SU-DHL-6 (cell line): ENCODE measurements at regions not wholly inside any gene's neighbourhood (a gene's known extent, or its start where the extent isn't known, plus 50 kb on each side); places are given as distances from the start of the nearest gene placed in this dataset.

ENCODE experiments used
- CTCF ChIP-seq: fragments of 200-600 bp; sonication (generic); IDR thresholded peaks from one replicate; pipeline ENCODE4 v1.5.1; 2017; ENCODE audit warnings: antibody characterized with exemption, mild to moderate bottlenecking, low read length, moderate library complexity; ENCODE audit not compliant: insufficient read depth, poor library complexity, severe bottlenecking
- EZH2phosphoT487 ChIP-seq: fragments of 200-600 bp; sonication (generic), shearing (Covaris generic); conservative IDR thresholded peaks from 2 replicates; pipeline ENCODE4 v1.6.1; 2018; ENCODE audit warnings: mild to moderate bottlenecking, antibody characterized with exemption, low read length, moderate library complexity, mixed read lengths

- TF ChIP-seq CTCF (no peak), EZH2phosphoT487 (no peak)
These were observed 73.3 kb upstream of the HABP2 start for GRCh38 chr10:113479346-113480080.
